Activated T-helper 1 cell treated with anti-CD3 and anti-CD28 coated beads, Interleukin-12 subunit alpha, Interleukin-12 subunit beta, Interleukin-2, Interleukin-4 antibody, amounts not matched to agents 30 ng/mL and 10 ng/mL and 1 ng/mL, durations not matched to agents 14 hours and 24 hours and 36 hours (primary cell): ENCODE measurements at regions not wholly inside any gene's neighbourhood (a gene's known extent, or its start where the extent isn't known, plus 50 kb on each side); places are given as distances from the start of the nearest gene placed in this dataset.
A peak's percentile ranks its signal among the peaks of the same experiment; 100 is the strongest.

ENCODE experiments used
- DNase-seq: peaks from one replicate; pipeline ENCODE4 v3.0.0; 2021; ENCODE audit warnings: low spot score
- H3K27ac Mint-ChIP-seq: one replicate; pipeline ENCODE4 v1.8.0; 2021; ENCODE audit warnings: mild to moderate bottlenecking, mixed read lengths
- H3K27me3 Mint-ChIP-seq: one replicate; pipeline ENCODE4 v1.8.0; 2022; ENCODE audit warnings: mild to moderate bottlenecking, moderate library complexity, mixed read lengths; ENCODE audit not compliant: insufficient read depth
- H3K36me3 Mint-ChIP-seq: one replicate; pipeline ENCODE4 v1.8.0; 2021; ENCODE audit warnings: low read depth, mixed read lengths
- H3K4me1 Mint-ChIP-seq: one replicate; pipeline ENCODE4 v1.8.0; 2021; ENCODE audit warnings: low read depth, mixed read lengths
- H3K4me3 Mint-ChIP-seq: one replicate; pipeline ENCODE4 v1.8.0; 2021; ENCODE audit warnings: mild to moderate bottlenecking, moderate library complexity, mixed read lengths
- H3K9me3 Mint-ChIP-seq: one replicate; pipeline ENCODE4 v1.8.0; 2021; ENCODE audit warnings: mixed read lengths
- intact Hi-C: fragments of 100-400 bp; cut with micrococcal nuclease; formaldehyde crosslinking; loops from one replicate; pipeline ENCODE4 v1.15.1; 2024

DNA sequence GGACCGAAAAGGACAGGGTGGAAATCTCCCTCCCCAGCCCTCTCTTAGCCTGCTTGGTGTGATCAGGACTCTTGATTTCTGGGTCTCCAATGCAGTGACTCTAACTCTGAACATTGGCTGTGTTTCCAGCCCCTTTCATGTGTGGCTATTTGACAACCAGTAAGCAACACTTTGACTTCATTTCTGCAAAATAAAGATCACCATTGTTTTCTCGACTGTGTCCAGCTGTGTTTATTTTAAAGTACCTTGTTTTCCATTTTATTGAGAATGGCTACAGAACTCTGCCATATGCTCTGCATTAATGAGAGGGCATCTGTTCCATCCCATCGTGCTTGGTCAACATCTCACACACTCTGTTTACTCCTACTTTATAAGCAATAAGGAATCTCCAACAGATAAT is 60.9 kb upstream of the TAGAP start:
- Mint-ChIP-seq H3K27me3 (no peaks in the 10 kb centered on the region), H3K9me3 (no peaks in the 10 kb centered on the region), H3K27ac (no peak overlapping the region), H3K4me3 (no peak overlapping the region), H3K4me1 (peaks cover 82% of the 10 kb centered on the region), H3K36me3 (no peaks in the 10 kb centered on the region)
- intact Hi-C loops: loop anchor here (1.0 to 10.0 kb wide), 5 partner anchors 7 to 687 kb away; partner anchors contain the start of genes EZR and MRPL18
- no peak for DNase-seq

DNA sequence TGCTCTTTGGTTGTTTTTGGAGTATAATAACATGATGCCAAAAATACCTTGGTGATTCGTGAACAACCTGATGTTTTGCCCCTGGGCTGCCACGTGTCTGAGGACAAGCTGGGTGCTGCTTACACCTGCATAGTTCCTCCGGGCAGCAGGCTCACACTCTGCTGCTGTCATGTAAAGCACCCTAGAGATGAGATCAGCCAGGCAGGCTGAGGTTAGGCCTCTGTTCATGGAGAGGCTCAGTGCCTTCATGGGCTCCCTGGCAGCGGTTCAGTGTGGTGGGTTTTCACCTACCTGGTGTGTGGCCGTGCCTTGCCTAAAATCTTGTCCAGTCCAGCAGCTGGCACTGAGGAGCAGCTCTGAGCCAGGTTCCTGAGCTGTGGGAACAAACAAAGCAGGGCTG is 60.1 kb upstream of the TAGAP start:
- Mint-ChIP-seq H3K36me3 (no peaks in the 10 kb centered on the region), H3K9me3 (no peaks in the 10 kb centered on the region), H3K27ac (peak overlapping the region; percentile 73), H3K4me1 (peaks cover 82% of the 10 kb centered on the region), H3K27me3 (no peaks in the 10 kb centered on the region), H3K4me3 (peak overlapping the region; percentile 50)
- DNase-seq: no peak
- intact Hi-C loops: loop anchor here (1.0 to 10.0 kb wide), 7 partner anchors 29 to 687 kb away; partner anchors contain the start of genes MRPL18 and RSPH3

DNA sequence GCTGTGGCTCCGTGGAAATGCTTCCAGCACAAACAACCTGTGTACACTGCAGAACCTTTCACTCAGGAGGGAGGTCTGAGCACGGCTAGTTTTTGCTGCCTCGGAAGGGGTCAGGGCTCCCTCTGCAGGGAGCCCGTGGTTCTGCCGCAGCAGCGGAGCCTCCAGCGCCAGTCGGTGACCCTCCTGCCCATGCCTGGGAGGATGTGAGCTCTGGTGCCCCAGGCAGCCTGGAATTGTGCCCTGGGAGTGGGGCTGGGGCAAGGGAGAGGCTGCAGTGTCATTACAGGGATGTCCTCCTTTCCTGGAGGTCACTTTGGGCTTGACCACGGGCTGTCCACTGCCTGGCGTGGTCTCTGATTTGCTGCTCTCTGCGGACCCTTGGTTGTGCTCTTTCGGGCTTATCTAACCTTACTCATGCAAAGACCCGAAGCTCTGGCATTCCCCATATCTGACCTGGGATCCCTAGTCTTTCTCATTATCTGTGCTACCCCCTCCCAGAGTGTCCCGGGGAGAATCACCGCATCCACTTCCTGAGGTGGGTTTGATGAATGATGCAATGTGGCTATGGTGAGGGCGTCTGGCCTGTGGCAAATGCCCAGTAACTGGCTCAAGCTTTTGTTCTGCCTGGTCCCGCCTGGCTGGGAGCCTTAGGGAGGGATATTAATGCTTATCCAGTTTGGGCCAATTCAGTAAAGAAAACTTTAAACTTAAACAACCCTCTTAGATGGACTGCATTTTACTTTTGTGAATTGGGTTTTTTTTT is 59.6 kb upstream of the TAGAP start:
- intact Hi-C loops: loop anchor here (1.0 to 10.0 kb wide), 5 partner anchors 30 to 250 kb away; partner anchors contain the start of gene RSPH3
- H3K9me3 Mint-ChIP-seq: no peaks in the 10 kb centered on the region
- H3K4me3 Mint-ChIP-seq: peak overlapping the region; percentile 67
- H3K4me1 Mint-ChIP-seq: peaks cover 80% of the 10 kb centered on the region
- peak overlapping the region; percentile 63 for H3K27ac Mint-ChIP-seq
- H3K27me3 Mint-ChIP-seq: no peaks in the 10 kb centered on the region
- H3K36me3 Mint-ChIP-seq: no peaks in the 10 kb centered on the region
- peak; percentile 69 for DNase-seq

DNA sequence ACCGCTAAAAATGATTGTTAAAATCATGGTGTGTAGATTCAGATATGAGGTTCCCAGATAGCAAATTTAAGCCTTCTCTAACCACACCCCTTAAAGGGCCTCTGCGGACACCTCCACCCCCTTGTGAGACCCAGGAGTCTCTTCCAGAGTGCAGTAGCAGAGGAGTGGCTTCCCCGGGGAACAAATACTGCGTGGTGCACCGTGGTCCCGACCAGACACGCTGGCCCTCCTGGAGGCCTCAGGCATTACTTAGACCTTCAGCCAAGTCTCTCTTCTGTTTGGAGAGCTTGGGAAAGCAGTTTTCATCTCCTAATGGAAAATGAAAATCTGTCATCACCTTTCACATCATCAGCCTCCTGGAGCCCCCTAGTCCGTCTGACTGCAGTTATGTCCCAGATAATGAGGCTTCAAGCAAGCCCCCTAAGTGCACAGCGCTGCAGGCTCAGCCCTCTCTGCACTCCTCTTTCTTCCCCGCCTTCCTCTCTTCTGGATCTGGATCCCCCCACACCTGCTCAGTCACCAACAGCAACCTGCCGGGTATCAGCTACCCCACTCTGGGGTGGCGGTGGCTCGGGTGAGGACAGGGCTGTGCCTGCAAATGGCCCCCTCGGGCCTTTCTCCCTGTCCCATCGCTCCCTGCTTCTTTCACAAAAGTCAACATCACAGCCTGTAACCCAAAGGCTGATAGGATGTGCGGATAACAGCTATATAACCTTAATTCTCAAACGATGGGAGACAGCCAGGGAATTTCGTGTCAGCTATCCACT is 58.8 kb upstream of the TAGAP start:
- no peak for DNase-seq
- intact Hi-C loops: loop anchor here (1.0 to 10.0 kb wide), 5 partner anchors 31 to 249 kb away; partner anchors contain the start of gene RSPH3
- peak overlapping the region; percentile 67 for H3K4me3 Mint-ChIP-seq
- H3K4me1 Mint-ChIP-seq: peaks cover 84% of the 10 kb centered on the region
- H3K36me3 Mint-ChIP-seq: no peaks in the 10 kb centered on the region
- H3K9me3 Mint-ChIP-seq: no peaks in the 10 kb centered on the region
- H3K27me3 Mint-ChIP-seq: no peaks in the 10 kb centered on the region
- H3K27ac Mint-ChIP-seq: peak overlapping the region; percentile 63

DNA sequence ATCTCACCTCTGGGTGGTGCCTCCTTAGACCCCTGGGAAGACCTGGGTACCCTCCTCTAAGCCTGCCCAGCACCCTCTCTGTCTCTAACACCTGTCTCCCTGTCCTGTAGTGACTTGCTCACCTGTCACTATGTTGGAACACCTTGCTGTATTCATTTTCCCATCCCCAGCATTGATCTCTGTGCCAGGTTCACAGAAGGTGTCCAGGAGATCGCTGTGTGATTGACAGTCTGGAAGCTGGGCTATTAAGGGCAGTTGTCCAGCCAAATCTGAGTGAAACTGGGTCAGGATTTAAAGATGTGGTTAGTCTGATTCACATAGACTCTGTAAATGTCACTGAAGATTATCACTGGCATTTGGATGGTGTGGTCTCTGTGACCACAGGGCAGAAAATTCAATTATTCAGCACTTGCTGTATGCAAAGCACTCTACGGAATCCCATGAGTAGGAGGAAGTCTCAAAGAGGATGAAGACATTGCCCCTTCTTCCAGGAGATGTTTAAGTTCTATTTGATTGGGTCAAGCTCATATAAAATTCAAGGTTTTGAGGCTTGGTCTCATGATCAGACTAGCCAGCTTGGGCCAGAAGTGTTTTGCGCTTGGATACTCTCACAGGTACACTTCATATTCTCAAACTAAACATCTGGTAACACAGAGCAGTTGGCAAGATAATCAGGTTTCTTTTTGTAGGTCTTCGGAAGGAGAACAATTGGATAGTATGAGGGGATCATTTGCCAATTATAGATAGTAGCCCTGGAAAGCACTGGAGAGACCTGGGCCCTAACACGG is 57.8 kb upstream of the TAGAP start:
- Mint-ChIP-seq H3K27ac (no peak overlapping the region), H3K4me3 (peak overlapping the region; percentile 20), H3K27me3 (no peaks in the 10 kb centered on the region), H3K36me3 (no peaks in the 10 kb centered on the region), H3K4me1 (peaks cover 84% of the 10 kb centered on the region), H3K9me3 (no peaks in the 10 kb centered on the region)
- DNase-seq: no peak
- intact Hi-C loops: loop anchor here (10.0 kb wide), 1 partner anchor 248 kb away; no protein-coding TSS in a partner anchor

DNA sequence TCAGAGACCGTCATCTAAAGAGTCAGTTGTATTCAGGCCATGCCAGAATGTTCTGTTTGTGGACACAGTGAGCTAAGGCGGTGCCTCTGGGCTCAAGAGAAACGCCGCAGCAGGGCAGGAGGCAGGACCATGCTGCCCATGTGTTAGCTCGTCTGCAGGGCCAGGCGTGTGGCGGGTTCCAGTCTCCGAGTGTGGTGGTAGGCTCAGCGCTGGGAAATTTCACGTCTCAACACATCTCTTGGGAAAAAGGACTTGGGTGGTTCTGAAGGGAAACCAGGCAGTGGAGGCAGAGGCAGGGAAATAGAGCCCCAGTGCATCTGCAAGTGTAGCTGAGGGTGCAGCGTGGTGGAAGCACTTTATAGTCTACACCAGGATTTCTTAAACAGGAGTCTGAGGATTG is 56.9 kb upstream of the TAGAP start:
- DNase-seq: no peak
- Mint-ChIP-seq H3K36me3 (no peaks in the 10 kb centered on the region), H3K27me3 (no peaks in the 10 kb centered on the region), H3K27ac (peak overlapping the region; percentile 16), H3K4me3 (no peak overlapping the region), H3K4me1 (peaks cover 84% of the 10 kb centered on the region), H3K9me3 (no peaks in the 10 kb centered on the region)
- intact Hi-C loops: loop anchor here (10.0 kb wide), 1 partner anchor 247 kb away; no protein-coding TSS in a partner anchor

DNA sequence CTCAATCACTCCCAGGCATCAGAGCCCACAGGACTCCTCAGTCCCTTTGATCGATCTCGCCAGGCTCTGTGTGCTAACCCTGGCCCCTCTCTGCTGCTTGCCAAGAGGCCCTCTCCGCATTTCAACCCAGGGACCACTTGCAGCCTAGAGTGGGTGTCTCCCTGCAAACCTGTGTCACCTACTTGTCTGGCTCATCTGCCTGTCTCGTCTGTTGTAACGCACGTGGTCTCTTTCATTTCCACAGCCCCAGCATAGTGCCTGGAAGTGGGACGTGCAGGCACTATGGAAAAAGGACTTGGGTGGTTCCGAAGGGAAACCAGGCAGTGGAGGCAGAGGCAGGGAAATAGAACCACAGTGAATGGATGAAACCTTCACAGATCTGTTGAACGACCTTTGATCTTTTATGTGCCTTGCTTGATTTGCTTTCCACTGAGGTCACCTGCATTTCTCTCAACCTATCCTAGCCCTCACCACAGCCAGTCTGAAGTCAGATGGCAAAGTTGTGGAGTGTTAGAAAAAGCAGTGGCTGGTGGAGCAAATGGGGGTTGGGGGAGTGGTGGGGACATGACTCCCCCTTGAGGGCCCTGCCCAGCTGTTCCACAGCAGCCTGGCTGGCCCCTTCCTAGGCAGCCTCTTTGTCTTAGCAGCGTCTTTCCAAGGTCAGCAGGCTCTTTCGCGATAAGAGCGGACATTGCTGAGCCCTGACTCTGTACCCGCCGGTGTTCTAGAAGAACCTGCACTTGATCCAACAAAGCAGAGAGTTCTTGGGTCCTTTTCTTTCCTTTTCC is 55.8 kb upstream of the TAGAP start:
- Mint-ChIP-seq H3K4me1 (peaks cover 83% of the 10 kb centered on the region), H3K36me3 (no peaks in the 10 kb centered on the region), H3K4me3 (no peak overlapping the region), H3K27ac (peak overlapping the region; percentile 32), H3K27me3 (no peaks in the 10 kb centered on the region), H3K9me3 (no peaks in the 10 kb centered on the region)
- intact Hi-C loops: loop anchor here (10.0 kb wide), 1 partner anchor 246 kb away; no protein-coding TSS in a partner anchor
- DNase-seq: no peak

DNA sequence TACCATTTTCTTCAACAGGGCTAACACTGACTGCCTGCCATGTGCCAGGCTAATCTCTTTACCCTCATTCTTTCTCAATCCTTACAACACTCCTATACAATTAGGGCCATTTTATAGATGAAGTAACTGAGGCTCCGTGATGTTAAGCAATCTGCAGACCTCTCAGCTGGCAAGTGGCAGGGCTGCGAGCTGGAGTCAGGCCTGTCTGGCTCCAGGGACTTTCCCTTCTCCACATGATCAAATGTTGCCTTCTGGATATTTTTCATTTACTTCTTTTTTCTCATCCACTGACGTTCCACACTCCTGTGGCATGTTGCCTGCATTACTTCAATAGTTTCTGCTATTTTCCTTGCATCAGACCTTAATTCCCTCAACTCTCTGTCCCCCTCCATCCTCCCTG is 55.2 kb upstream of the TAGAP start:
- Mint-ChIP-seq H3K4me1 (peaks cover 88% of the 10 kb centered on the region), H3K4me3 (no peak overlapping the region), H3K36me3 (no peaks in the 10 kb centered on the region), H3K9me3 (no peaks in the 10 kb centered on the region), H3K27me3 (no peaks in the 10 kb centered on the region), H3K27ac (peak overlapping the region; percentile 32)
- intact Hi-C loops: loop anchor here (1.0 to 10.0 kb wide), 2 partner anchors 101 to 245 kb away; no protein-coding TSS in a partner anchor
- DNase-seq: no peak

DNA sequence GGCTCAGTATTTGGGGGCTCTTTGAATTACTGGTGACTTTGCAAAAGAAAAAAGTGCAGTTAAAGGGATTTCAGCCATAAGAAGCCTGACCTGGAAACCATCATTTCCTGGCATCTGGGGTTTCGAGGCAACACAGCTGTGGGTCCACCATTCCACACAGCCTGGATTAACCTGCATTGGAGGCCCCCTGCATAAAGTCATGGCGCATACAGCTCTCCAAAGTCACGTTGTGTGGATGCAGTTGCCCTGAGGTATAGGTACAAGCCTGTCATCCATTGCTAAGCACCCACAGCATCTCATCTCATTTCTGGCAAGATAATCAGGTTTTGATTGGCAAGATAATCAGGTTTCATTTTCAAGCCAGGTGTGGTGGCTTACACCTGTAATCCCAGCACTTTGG is 54.5 kb upstream of the TAGAP start:
- H3K27me3 Mint-ChIP-seq: no peaks in the 10 kb centered on the region
- DNase-seq: no peak
- H3K27ac Mint-ChIP-seq: peak overlapping the region; percentile 96
- H3K4me1 Mint-ChIP-seq: peaks cover 88% of the 10 kb centered on the region
- no peaks in the 10 kb centered on the region for H3K9me3 Mint-ChIP-seq
- no peaks in the 10 kb centered on the region for H3K36me3 Mint-ChIP-seq
- intact Hi-C loops: loop anchor here (1.0 kb wide), 1 partner anchor 100 kb away; no protein-coding TSS in a partner anchor
- peak overlapping the region; percentile 76 for H3K4me3 Mint-ChIP-seq

DNA sequence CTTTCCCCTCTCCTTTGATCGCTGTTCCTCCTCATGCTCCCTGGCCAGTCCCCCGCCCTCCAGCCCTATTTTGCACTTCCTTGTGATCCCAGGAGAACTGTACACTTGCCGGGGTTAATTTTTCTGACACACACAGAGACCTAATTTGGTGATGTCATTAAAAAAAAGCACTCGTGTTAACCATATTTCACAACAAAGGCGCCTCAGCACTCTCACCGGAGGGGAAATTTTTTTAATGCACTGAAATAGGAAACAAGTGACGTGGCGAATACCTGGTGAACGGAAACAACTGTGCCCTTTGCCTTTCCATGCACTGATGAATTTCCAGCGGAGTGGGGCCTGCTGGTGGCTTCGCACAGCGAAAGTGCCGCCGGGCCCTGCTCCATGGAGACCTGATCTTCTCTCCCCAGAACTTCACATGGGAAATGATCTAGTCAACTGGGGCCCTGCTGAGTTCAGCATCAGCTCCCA is 53.9 kb upstream of the TAGAP start:
- Mint-ChIP-seq H3K9me3 (no peaks in the 10 kb centered on the region), H3K27me3 (no peaks in the 10 kb centered on the region), H3K36me3 (no peaks in the 10 kb centered on the region), H3K27ac (peak overlapping the region; percentile 96), H3K4me3 (peak overlapping the region; percentile 76), H3K4me1 (peaks cover 88% of the 10 kb centered on the region)
- intact Hi-C loops: loop anchor here (1.0 kb wide), 4 partner anchors 8 to 99 kb away; no protein-coding TSS in a partner anchor
- peak; percentile 67 for DNase-seq

DNA sequence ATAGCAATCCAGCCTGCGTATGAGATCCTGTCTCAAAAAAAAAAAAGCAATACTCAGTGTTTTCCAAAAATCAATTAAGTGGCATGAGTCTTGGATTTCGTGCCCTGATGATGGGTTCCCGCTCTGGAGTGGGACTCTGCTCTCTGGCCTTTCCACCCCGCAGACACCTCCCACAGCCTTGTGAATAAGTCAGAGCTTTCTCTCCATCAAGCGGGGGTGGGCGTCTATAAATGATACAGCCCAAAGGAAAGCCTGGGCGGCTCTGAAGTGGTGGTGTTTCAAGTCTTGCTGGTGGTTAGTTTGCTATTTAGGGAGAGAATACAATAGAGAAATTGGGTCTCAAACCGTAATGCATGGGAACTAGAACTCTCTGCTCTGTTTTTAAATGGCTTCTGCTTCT is 52.5 kb upstream of the TAGAP start:
- DNase-seq: no peak

More for the DNA sequence above, 52.5 kb upstream of the TAGAP start:
- H3K27ac Mint-ChIP-seq: peak overlapping the region; percentile 34
- H3K27me3 Mint-ChIP-seq: no peaks in the 10 kb centered on the region
- H3K36me3 Mint-ChIP-seq: no peaks in the 10 kb centered on the region
- intact Hi-C loops: loop anchor here (1.0 to 2.0 kb wide), 2 partner anchors 38 to 448 kb away; no protein-coding TSS in a partner anchor
- peak overlapping the region; percentile 35 for H3K4me3 Mint-ChIP-seq
- H3K4me1 Mint-ChIP-seq: peaks cover 86% of the 10 kb centered on the region
- H3K9me3 Mint-ChIP-seq: no peaks in the 10 kb centered on the region
